NCI-H748 (cell line): ENCODE measurements at regions not wholly inside any gene's neighbourhood (a gene's known extent, or its start where the extent isn't known, plus 50 kb on each side); places are given as distances from the start of the nearest gene placed in this dataset.
A peak's percentile ranks its signal among the peaks of the same experiment; 100 is the strongest.

ENCODE experiments used
- DNase-seq: peaks from one replicate; lab custom pipeline; 2025; ENCODE audit not compliant: unreplicated experiment; lab: John Stamatoyannopoulos, UW

DNA sequence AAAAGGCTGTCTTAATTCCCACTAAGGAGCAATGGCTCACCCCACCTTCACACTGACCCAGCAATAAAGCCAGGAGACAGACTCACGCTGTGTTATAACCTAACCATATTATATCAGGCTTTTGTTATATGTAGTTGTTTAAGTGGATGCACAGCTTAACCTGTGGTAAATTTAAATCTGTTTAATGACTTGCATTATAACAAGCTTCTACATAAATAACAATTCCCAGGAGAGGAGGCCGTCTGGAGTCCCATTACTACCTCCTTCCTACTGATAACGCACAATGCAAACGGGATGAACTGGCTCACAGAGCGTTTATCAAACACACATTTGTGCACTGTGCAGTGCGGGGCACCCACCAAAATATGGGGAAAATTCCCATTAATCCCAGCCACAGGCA, 102.1 kb upstream of the MGMT start:
- DNase-seq: no peak

DNA sequence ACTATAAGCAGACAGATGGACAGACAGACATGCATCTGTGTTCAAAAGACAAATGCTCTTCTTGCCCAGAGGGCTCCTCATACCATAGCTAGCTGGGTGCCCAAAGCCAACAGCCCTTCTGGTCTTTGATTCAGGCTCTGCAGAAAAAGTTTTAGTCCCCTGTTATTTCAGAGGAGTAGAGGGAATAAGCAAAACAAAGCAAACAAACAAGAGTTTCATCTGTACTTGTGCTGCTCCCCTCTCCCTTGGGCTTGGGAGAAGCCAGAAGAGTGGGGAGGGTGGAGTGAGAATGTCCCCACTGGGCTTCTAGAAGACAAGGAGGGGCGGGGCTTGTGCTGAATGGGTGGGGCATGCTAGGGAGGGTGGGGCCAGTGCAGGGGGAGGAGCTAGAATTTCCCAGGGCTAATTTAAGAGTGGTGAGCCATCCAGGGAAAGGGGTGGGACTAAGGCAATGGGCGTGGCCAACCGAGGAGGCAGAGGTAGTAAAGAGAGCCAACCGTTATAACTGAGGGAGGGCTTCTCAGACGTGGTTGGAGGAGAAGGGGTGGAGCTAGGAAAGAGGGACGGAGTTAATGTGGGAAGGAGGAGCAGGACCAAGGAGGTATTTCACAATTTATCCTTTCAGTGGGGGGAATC, 101.2 kb upstream of the MGMT start:
- no peak for DNase-seq

DNA sequence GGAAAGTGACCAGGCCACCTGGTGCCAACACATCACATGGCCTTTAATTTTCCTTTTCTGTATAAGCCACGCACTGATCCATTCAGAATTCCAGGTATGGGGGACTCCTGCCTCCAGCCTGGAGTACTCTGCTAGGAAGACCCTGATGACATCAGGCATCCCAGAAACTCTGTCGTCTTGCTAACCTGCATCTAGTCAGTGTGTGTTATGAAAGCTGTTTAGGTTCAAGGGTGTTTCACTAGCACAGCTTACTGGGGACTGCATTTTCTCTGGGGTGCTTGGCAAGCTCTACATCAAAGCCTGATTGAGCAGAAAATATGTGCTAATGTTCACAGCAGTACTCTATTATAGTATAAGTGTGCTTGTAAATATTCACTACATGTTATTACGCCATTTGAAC, 100.6 kb upstream of the MGMT start:
- no peak for DNase-seq

DNA sequence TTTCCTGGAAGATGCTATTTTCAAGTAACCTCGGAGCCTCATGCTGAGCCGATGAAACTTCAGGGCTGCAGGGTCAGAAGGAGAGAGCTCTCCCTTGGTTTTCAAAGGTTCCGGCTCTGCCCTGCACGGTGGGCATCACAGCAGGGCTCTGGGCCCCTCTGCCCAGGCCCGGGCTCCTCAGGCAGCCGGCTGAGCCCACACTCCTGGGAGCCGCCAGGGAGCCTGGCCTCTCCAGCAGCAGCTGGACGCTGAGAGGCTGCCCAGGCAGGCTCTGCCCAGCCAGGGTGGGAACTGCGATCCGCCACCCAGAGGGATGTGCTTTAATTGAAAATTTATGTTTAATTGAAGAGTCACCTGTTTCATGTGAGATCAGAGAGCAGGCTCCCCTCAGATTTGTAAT, 97.5 kb upstream of the MGMT start:
- DNase-seq: peak; percentile 6

DNA sequence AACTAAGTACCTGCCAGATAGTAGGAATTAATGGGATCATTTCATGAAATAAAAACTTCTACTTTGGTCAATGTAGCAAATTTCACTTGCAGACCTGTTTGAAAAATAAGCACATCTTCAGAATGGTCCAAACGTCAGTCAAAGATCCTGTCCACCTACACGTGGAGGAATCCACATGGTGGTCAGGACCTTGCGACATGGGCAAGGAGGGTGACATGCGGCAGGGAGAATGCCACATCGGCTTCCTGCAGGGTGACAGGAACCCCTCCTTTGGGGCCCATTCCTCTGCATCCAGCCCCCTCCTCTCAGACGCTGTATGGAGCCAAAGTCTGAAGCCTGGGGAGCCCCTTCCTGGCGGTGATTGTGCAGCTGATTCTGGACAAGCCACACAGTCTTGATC, 95.5 kb upstream of the MGMT start:
- DNase-seq: no peak

DNA sequence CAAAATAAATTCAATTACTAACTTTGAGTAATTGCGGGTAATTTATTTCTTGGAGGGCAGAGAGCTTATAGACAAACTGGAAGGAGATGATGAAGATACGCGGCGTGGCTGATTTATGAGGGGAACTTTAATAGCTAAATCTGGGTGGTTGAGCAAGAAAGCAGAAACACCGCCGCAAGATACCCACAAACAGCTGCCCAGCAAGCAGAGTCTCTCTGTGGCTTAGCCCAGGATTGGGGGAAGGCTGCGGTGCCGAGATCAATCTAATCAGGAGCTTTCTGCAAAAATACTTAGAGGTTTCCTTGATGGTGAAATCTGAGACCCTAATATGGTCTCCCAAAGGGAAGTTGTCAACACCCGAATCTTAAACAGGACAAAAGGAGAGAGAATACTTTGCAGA, 94.9 kb upstream of the MGMT start:
- no peak for DNase-seq

DNA sequence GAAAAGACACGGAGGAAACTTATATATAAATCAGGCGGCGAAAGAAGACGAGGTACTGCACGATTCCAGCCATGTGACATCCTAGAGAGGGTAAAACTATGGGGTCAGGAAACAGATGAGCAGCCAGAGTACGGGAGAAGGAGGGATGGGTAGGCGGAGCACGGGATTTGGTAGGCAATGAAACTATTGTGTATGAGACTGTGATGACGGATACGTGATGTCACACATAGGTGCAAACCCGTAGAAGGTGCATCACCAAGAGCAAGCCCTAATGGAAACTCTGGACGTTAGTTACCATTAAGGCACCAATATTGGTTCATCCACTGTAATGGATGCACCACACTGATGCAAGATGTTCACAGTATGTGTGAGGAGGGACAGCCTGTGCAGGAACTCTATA, 93.8 kb upstream of the MGMT start:
- no peak for DNase-seq

DNA sequence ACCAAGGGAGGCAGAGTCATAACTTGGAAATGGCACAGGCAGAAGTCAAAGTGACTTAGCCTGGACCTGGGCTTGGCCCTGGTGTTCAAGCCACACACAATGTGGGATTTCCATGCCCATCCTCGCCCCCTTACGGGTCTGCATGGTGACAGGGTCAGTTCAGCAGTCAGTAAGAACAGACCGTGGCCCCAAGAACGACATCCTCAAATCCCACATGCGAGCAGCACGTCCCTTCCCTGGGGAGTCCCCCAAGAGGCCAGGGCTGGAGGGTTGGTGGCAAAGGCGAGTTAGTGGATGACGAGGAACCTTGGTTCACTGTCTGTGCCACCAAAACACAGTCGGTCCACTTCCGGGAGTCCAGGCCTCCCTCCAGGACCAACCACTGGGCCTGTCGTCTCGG, 93.3 kb upstream of the MGMT start:
- DNase-seq: no peak

DNA sequence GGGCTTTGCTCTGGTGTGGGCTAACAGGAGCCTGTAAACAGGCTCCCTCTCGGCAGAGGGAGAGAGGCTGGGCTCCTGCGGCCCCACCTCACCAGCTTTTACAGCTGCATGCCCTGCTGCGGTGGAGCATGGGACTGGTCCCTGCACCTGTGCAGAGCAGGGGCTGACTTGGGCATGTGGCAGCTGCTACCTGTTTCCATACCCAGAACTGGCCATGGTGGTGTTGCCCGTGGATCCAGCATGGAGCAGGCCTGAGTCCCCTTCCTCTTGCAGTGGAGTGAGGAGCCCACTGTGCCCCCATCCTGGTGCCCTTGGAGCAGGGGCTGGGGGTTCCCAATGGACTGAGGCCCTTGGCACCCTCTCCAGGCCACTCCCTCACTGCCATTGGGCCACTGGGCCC, 91.9 kb upstream of the MGMT start:
- DNase-seq: no peak

DNA sequence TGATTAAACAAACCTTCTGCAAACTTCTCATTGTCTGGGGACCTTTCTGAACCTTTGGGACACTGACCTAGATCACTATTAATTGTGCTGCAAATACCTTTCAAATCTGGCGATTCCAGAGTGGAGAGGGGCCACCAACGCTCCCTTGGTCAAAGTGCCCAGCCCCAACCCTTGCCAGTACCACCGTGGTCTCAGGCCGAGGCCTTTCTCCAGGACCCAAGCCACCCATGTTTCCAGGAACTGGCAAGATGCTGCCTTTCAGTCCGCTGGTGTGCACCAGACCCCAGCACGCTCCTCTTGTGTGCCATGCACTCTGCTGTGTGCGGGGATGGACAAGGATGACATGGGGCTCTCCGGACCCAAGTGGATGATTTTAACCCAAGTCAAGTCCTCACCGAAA, 91.1 kb upstream of the MGMT start:
- DNase-seq: no peak

DNA sequence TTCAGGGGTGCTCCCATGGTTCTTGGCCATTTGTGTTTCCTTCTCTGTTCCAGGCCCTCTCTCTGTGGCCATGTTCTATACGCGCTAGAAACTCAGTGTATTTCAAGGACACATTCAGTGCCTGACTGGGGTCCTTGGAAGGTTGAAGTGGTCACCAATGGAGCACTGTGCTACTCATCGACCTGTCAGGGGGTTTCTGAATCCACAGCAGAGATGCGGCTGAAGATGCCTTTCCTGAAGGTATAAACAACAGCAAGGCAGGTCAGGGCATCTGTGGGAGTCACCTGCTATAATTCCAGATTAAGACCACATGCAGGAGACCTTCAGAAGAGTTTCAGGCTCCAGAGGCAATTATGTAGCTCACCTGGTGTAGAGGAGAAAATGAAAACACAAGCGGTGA, 86.8 kb upstream of the MGMT start:
- no peak for DNase-seq

DNA sequence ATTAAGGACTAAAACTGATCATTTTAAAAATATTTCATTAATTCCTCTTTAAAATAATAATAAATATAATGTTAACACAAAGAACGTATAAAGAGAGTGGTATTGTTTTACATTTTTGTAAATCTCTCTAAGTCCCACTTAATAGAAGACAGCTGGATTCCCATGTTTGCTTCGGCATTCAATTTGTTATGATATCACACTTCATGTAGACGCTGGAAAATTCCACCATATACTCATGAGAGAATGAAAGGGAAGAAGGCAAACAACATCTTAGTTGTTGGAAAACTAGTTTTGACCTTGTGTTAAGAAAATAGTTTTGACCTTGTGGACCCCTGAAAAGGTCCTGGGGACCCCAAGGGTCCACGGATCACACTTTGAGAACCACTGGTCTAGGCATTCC, 85.3 kb upstream of the MGMT start:
- no peak for DNase-seq

DNA sequence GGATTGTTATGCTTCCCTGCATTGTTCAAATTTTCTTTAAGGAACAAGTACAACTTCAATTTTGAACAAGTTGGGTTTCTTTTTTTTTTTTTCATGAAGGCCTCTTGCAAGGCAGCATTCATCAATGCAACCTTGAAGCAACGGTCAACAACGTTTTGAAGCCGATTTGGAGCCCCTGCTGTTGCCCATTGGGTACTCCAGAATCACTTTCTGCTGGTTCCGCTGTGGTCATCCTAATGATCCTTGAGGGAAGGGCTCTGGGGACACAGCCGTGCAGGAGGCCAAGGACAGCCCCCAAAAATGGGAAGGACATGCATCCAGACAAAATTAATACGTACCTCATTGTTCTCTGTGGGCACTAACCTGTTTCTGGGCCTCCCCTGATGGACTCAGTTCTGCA, 84.6 kb upstream of the MGMT start:
- DNase-seq: no peak

DNA sequence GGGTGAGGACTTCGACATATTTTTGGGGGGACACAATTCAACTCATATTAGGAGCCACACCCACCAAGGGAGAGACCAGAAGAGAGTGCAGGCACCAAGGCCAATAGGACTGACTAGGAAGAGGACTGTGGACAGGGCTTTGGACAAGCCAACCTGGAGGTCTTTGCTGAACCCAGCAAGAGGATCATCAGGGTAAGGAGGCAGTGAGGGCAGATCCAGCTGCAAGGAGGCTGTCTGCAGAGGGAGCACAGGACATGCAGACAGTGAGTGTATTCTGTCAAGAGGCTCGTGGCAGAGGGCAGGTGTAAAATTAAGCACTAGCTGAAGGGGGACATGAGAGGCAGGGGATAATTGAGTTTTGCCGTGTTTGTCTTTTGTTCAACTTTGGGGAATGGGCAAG, 83.4 kb upstream of the MGMT start:
- no peak for DNase-seq

DNA sequence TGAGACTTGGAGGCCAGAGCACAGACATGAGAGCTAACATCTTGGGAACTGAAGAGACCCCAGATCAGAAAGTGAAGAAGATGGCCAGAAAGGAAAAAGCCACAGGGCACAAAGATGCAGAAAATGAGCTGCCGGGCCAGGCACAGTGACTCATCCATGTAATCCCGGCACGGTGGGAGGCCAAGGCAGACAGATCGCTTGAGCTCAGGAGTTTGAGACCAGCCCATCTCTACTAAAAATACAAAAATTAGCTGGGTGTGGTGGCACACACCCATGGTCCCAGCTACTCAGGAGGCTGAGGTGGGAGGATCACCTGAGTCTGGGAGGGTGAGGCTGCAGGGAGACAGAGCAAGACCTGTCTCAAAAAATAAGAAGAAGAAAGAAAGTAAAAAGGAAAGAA, 81.4 kb upstream of the MGMT start:
- no peak for DNase-seq

DNA sequence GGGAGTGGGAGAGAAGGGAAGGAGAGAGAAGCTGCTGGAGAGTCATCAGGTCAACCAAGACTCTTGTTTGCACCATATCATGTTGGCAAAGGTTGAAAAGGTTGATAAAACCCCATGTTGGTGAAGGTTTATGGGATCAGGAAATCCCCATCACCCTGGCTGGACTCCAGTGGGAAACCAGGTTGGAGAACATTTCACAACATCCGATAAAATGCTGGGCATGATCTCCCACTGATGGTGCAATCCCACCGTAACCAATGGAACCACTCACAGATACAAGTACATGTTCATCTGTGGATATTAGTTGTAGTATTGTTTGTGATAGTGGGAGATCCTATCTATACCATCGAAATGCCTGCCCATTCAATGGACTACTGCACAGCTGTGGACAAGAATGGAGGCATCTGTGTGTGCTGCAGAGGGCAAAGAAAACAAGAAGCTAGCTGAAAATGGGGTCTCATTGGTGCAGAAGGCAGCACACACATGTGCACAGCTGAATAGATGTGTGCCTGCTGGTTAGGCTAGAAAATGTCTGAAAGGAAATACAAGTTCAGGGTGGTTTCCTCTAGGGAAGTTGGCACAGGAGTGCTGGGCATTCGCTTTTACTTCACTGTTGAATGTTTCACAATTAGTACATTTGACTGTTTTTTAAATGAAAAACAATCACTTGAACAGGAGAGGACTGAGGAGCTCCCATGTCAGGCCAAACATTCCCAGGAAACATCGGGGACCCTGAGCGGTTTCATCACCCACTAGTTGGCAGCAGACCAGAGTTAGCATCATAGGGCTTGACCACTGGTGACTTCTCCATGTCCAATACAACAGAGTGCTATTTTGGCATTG, 80.4 kb upstream of the MGMT start:
- no peak for DNase-seq

DNA sequence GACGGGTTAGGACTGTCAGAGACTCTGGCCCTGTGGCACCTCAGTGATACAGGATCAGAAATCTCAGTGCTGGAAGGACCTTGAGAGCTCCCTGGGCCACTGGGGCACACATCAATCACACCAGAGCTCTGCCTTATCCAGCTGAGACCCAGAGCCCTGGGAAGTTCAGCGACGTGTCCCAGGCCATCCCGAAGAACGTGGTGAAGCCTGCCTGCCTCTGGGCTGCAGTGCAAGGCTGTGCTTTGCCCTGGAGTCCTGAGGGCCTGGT, 79.8 kb upstream of the MGMT start:
- no peak for DNase-seq

DNA sequence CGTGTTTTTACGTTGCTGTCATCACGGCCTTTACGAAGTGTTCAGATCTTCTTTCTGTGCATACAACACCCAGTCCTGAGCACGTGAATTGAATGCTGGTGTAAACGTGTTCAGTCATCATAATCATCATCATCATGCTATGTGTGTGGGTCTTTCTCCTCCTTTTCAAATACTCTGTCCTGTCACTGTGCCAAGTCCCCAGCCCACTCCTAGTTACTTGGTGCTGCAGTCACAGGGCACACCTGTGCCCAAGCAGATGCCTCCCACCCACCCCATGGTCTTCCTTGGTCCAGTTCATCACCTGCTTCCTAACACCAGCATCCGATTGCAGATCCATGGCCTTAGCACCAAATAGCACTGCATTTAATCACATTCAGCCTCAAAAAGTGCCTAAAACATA, 78.6 kb upstream of the MGMT start:
- DNase-seq: peak; percentile 5

DNA sequence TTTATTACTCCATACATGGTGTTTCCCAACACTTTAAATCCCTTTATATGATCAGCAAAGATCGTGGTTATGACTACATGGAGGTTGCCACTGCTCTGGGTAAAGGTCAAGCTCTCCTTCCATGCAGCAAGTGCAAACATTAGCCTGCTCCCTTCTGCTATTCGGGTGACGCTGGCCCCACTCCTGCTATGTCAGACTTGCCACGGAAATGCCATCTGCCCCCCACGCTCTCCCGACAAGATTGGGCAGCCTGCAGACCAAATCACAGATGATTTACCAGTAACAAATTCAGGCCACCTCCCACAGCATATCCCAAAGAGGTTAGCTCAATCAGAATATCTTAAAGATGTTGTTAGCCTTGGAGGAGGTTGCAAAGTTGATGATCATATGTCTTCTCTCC, 77.8 kb upstream of the MGMT start:
- no peak for DNase-seq

DNA sequence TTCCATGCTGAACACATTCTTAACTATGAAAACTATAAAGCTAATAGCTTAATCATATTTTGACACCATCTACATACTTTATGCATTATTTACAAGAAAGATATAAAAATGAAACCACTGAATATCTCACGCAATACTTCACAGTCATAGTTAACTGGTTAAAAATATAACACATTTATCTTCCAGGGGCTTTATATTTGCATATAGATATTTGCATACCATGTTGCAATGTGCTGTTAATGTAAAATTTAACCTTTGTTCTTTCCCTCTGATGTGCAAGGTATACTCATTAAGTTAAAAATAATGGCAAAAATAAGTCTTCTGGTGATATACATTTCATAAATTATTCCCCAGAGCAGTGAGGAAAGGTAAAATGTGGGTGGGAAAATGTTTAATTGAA, 76.9 kb upstream of the MGMT start:
- DNase-seq: no peak

DNA sequence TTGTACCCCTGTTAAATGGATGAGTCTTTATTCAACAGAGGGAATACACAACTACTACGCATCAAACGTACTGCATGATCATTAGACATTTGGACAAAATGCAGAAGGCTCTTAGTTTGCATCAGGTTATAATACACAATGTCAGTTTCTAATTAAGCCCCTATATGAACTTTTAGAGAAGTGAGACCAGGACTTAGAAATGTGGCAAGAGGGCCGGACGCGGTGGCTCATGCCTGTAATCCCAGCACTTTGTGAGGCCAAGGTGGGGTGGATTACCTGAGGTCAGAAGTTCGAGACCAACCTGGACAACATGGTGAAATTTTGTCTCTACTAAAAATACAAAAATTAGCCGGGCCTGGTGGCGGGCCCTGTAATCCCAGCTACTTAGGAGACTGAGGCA, 76.3 kb upstream of the MGMT start:
- no peak for DNase-seq

DNA sequence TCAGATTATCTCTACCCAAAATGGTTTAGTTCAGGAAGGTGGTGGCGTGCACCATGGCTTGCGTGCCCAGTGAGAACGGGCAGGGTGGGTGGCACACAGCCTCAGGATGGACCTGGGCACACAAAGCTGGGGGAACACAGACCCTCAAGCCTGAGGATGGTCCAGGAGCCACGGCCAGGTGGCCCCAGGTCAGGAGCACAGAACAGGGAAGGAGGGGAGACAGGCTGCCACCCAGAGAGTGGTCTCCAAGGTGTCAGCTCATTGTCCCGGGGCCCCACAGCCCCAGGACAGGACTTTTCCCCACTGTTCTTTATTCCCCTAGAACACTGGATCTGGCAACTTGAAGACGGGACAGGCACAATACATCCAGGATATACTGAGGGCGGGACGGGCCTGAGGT, 75.6 kb upstream of the MGMT start:
- DNase-seq: no peak

DNA sequence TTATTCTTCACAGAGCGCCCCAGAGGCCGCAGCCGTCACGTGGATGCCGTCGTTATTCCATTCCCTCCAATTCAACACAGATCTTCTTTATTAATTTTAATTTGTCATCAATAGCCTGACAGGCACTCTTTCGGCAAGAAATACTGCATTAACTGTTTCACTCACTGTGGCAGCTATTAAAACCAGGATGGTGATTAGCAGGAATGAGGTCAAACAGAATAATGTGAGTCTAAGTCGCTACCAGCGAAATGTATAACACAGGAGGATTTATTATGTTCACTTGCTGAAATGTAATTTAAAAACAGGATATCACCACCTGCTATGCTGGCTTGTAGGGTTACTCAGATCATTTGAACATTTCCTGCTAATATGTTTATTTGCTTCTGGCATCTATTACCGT, 74.2 kb upstream of the MGMT start:
- DNase-seq: no peak
